NCI-H2196 treated with DMSO at 0.1 percent for 48 hours (cell line): ENCODE measurements at regions not wholly inside any gene's neighbourhood (a gene's known extent, or its start where the extent isn't known, plus 50 kb on each side); places are given as distances from the start of the nearest gene placed in this dataset.
A peak's percentile ranks its signal among the peaks of the same experiment; 100 is the strongest.
"Not testable (repeated sequence)": the region's sequence is repeated elsewhere in the genome, so short reads cannot be mapped to it uniquely, and the experiment has no call there.

ENCODE experiments used
- DNase-seq: peaks from one replicate; lab custom pipeline; 2025; ENCODE audit not compliant: unreplicated experiment; lab: John Stamatoyannopoulos, UW

- DNase-seq = no peak
Observed at GRCh38 chr2:129803871-129804270, 175.6 kb upstream of the RAB6C start.

GRCh38 chr2:129805899-129806298 is 173.6 kb upstream of the RAB6C start:
- no peak for DNase-seq

GRCh38 chr2:129806317-129806716 is 173.1 kb upstream of the RAB6C start:
- DNase-seq = no peak

- no peak for DNase-seq
Observed at GRCh38 chr2:129806990-129807389, 172.5 kb upstream of the RAB6C start.

GRCh38 chr2:129807642-129808338 is 171.7 kb upstream of the RAB6C start:
- DNase-seq = not testable (repeated sequence)

GRCh38 chr2:129810521-129810920 is 168.9 kb upstream of the RAB6C start:
- no peak for DNase-seq

GRCh38 chr2:129812071-129812470 is 167.4 kb upstream of the RAB6C start:
- DNase-seq = no peak

GRCh38 chr2:129812654-129813053 is 166.8 kb upstream of the RAB6C start:
- no peak for DNase-seq

- DNase-seq = no peak
Observed at GRCh38 chr2:129813404-129813803, 166.1 kb upstream of the RAB6C start.

GRCh38 chr2:129816813-129817574 is 162.5 kb upstream of the RAB6C start:
- no peak for DNase-seq

- DNase-seq = no peak
Observed at GRCh38 chr2:129819855-129820254, 159.6 kb upstream of the RAB6C start.

GRCh38 chr2:129820908-129821307 is 158.6 kb upstream of the RAB6C start:
- no peak for DNase-seq

- no peak for DNase-seq
Observed at GRCh38 chr2:129821445-129821844, 158.0 kb upstream of the RAB6C start.

GRCh38 chr2:129823044-129823443 is 156.4 kb upstream of the RAB6C start:
- DNase-seq = no peak

- no peak for DNase-seq
Observed at GRCh38 chr2:129827311-129828090, 152.0 kb upstream of the RAB6C start.

- no peak for DNase-seq
Observed at GRCh38 chr2:129828792-129829191, 150.7 kb upstream of the RAB6C start.

GRCh38 chr2:129829588-129829987 is 149.9 kb upstream of the RAB6C start:
- no peak for DNase-seq

- DNase-seq = no peak
Observed at GRCh38 chr2:129831018-129831417, 148.4 kb upstream of the RAB6C start.

GRCh38 chr2:129833465-129833864 is 146.0 kb upstream of the RAB6C start:
- not testable (repeated sequence) for DNase-seq

GRCh38 chr2:129847043-129847442 is 132.4 kb upstream of the RAB6C start:
- DNase-seq = no peak

- DNase-seq = peak; percentile 6
Observed at GRCh38 chr2:129849559-129850160, 129.8 kb upstream of the RAB6C start.
